ENCODE measurements at regions not wholly inside any gene's neighbourhood (a gene's known extent, or its start where the extent isn't known, plus 50 kb on each side); places are given as distances from the start of the nearest gene placed in this dataset.

DNA sequence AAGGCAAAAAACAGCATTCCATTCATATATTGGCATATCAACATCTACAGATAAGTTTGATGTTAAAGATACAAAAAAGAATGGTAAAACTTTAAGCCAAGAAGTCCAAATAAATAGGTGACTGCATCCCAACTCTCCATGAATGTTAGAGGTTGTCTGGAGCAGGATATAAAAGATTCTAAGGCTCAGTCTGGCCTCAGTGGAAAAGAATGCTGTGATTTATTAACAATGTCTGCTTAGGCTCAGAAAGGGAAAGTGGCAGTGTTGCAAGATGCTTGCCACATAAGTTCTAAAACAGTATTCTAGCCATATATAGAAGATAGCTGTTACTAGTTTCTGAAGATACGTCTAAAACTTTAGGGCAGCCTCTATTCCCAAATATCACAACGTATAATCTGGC lies 179.8 kb upstream of the NBEA start:
- H4K20me1 ChIP-seq (ENCODE audit: insufficient read depth, low read length), result no peaks in the 10 kb centered on the region
- intact Hi-C loops (cut with micrococcal nuclease), result no loop called here
- no peak overlapping the region for H2AFZ ChIP-seq (ENCODE audit: insufficient read depth, low read depth, low read length, poor library complexity, severe bottlenecking)
- no peak for TF ChIP-seq CTCF (IDR thresholded peaks at IDR 0.05)
- Mint-ChIP-seq H3K36me3 (no peaks in the 10 kb centered on the region), H3K27ac (no peak overlapping the region), H3K27me3 (ENCODE audit: low read depth in 3 of 3) (no peaks in the 10 kb centered on the region), H3K4me3 (no peak overlapping the region), H3K4me1 (no peaks in the 10 kb centered on the region), H3K9me3 (peaks cover 2 to 10% (median 6%) of the 10 kb centered on the region in 7 donors)
- DNase-seq, result no peak
- WGBS (ENCODE audit: insufficient coverage), result no CpG with 5 or more reads among the region's 2 CpGs
- no peaks in the 10 kb centered on the region for H3K36me3 ChIP-seq (replicated peaks in 1 of 2; ENCODE audit: control insufficient read depth in 1 of 2, insufficient read depth in 2 of 2, low read length in 2 of 2)
- H3K4me3 ChIP-seq (replicated peaks in 1 of 3; ENCODE audit: low read depth in 2 of 3, low read length in 3 of 3), result no peak overlapping the region
- H3K4me1 ChIP-seq (ENCODE audit: control insufficient read depth in 1 of 2, insufficient read depth in 2 of 2, low read length in 2 of 2), result no peaks in the 10 kb centered on the region
- H3K79me2 ChIP-seq (ENCODE audit: insufficient read depth, low read length), result no peaks in the 10 kb centered on the region
- no peak overlapping the region for H3K9ac ChIP-seq (ENCODE audit: insufficient read depth, low read length, poor library complexity, severe bottlenecking)
- peaks cover 0 to 10% of the 10 kb centered on the region in 2 donors for H3K9me3 ChIP-seq (replicated peaks in 1 of 2; ENCODE audit: control insufficient read depth in 1 of 2, insufficient read depth in 1 of 2, low read length in 2 of 2)
- no peak overlapping the region for H3K27ac ChIP-seq (ENCODE audit: low read depth in 1 of 2, low read length in 2 of 2)
- no peaks in the 10 kb centered on the region for H3K27me3 ChIP-seq (ENCODE audit: control insufficient read depth in 2 of 2, insufficient read depth in 2 of 2, low read length in 2 of 2)
- H3K4me2 ChIP-seq (replicated peaks; ENCODE audit: extremely low read depth, low read length, poor library complexity, severe bottlenecking), result no peak overlapping the region

GRCh38 chr13:34764246-34764645 lies 177.8 kb upstream of the NBEA start:
- WGBS (ENCODE audit: insufficient coverage), result 100% methylated on average over 2 of the region's 2 CpGs
- H2AFZ ChIP-seq (ENCODE audit: insufficient read depth, low read depth, low read length, poor library complexity, severe bottlenecking), result no peak overlapping the region
- no peaks in the 10 kb centered on the region for H3K4me1 ChIP-seq (ENCODE audit: control insufficient read depth in 1 of 2, insufficient read depth in 2 of 2, low read length in 2 of 2)
- H3K4me3 ChIP-seq (replicated peaks in 1 of 3; ENCODE audit: low read depth in 2 of 3, low read length in 3 of 3), result no peak overlapping the region
- no peaks in the 10 kb centered on the region for H3K36me3 ChIP-seq (replicated peaks in 1 of 2; ENCODE audit: control insufficient read depth in 1 of 2, insufficient read depth in 2 of 2, low read length in 2 of 2)
- H3K9ac ChIP-seq (ENCODE audit: insufficient read depth, low read length, poor library complexity, severe bottlenecking), result no peak overlapping the region
- peaks cover 7 to 10% of the 10 kb centered on the region in 2 donors for H3K9me3 ChIP-seq (replicated peaks in 1 of 2; ENCODE audit: control insufficient read depth in 1 of 2, insufficient read depth in 1 of 2, low read length in 2 of 2)
- DNase-seq, result no peak
- H3K79me2 ChIP-seq (ENCODE audit: insufficient read depth, low read length), result no peaks in the 10 kb centered on the region
- no peaks in the 10 kb centered on the region for H3K36me3 Mint-ChIP-seq
- peaks cover 2 to 13% (median 6%) of the 10 kb centered on the region in 7 donors for H3K9me3 Mint-ChIP-seq
- H4K20me1 ChIP-seq (ENCODE audit: insufficient read depth, low read length), result no peaks in the 10 kb centered on the region
- H3K27ac Mint-ChIP-seq, result no peak overlapping the region
- H3K4me2 ChIP-seq (replicated peaks; ENCODE audit: extremely low read depth, low read length, poor library complexity, severe bottlenecking), result no peak overlapping the region
- intact Hi-C loops (cut with micrococcal nuclease), result no loop called here
- TF ChIP-seq CTCF (IDR thresholded peaks at IDR 0.05), result no peak
- H3K27ac ChIP-seq (ENCODE audit: low read depth in 1 of 2, low read length in 2 of 2), result no peak overlapping the region
- no peaks in the 10 kb centered on the region for H3K27me3 Mint-ChIP-seq (ENCODE audit: low read depth in 3 of 3)
- H3K4me3 Mint-ChIP-seq, result no peak overlapping the region
- no peaks in the 10 kb centered on the region for H3K4me1 Mint-ChIP-seq
- no peaks in the 10 kb centered on the region for H3K27me3 ChIP-seq (ENCODE audit: control insufficient read depth in 2 of 2, insufficient read depth in 2 of 2, low read length in 2 of 2)
